Nephron progenitor cell (in vitro differentiated cells): ENCODE measurements at regions not wholly inside any gene's neighbourhood (a gene's known extent, or its start where the extent isn't known, plus 50 kb on each side); places are given as distances from the start of the nearest gene placed in this dataset.
"Not testable (repeated sequence)": the region's sequence is repeated elsewhere in the genome, so short reads cannot be mapped to it uniquely, and the experiment has no call there.

Experiments used
- DNase-seq: peaks from one replicate; pipeline ENCODE4 v3.0.0; 2021
- H3K27ac Mint-ChIP-seq: 2 replicates; pipeline ENCODE4 v1.8.0; 2021; ENCODE audit warnings: mild to moderate bottlenecking, moderate library complexity, mixed read lengths
- H3K27me3 Mint-ChIP-seq: 2 replicates; pipeline ENCODE4 v1.8.0; 2021; ENCODE audit warnings: mild to moderate bottlenecking, low read depth, mixed read lengths; ENCODE audit not compliant: poor library complexity
- H3K36me3 Mint-ChIP-seq: 2 replicates; pipeline ENCODE4 v1.8.0; 2021; ENCODE audit warnings: low read depth, mixed read lengths
- H3K4me1 Mint-ChIP-seq: 2 replicates; pipeline ENCODE4 v1.8.0; 2021; ENCODE audit warnings: mixed read lengths
- H3K4me3 Mint-ChIP-seq: 2 replicates; pipeline ENCODE4 v1.8.0; 2021; ENCODE audit warnings: mild to moderate bottlenecking, moderate library complexity, mixed read lengths
- H3K9me3 Mint-ChIP-seq: 2 replicates; pipeline ENCODE4 v1.8.0; 2021; ENCODE audit warnings: mild to moderate bottlenecking, moderate library complexity, mixed read lengths
- CTCF ChIP-seq: fragments of 200-600 bp; sonication (generic); IDR thresholded peaks from 2 replicates; pipeline ENCODE4 v1.5.0; 2021; ENCODE audit warnings: antibody characterized with exemption

GRCh38 chr2:83104202-83104601 lies 1354.9 kb downstream of the SUCLG1 start:
- Mint-ChIP-seq H3K36me3 (no peaks in the 10 kb centered on the region), H3K9me3 (peaks cover 2% of the 10 kb centered on the region), H3K4me1 (no peaks in the 10 kb centered on the region), H3K27me3 (no peaks in the 10 kb centered on the region), H3K4me3 (no peak overlapping the region), H3K27ac (no peak overlapping the region)
- DNase-seq, result no peak
- no peak for TF ChIP-seq CTCF

GRCh38 chr2:83103613-83104012 lies 1355.5 kb downstream of the SUCLG1 start:
- Mint-ChIP-seq H3K36me3 (no peaks in the 10 kb centered on the region), H3K27ac (no peak overlapping the region), H3K27me3 (no peaks in the 10 kb centered on the region), H3K9me3 (no peaks in the 10 kb centered on the region), H3K4me1 (no peaks in the 10 kb centered on the region), H3K4me3 (no peak overlapping the region)
- no peak for DNase-seq
- no peak for TF ChIP-seq CTCF

- not testable (repeated sequence) for H3K4me3 Mint-ChIP-seq, H3K4me1 Mint-ChIP-seq, DNase-seq, H3K9me3 Mint-ChIP-seq, H3K36me3 Mint-ChIP-seq, H3K27me3 Mint-ChIP-seq, H3K27ac Mint-ChIP-seq
These were observed 1370.0 kb downstream of the SUCLG1 start for GRCh38 chr2:83089051-83089450.

- no peak for DNase-seq
- H3K4me1 Mint-ChIP-seq, result no peaks in the 10 kb centered on the region
- no peak overlapping the region for H3K4me3 Mint-ChIP-seq
- H3K36me3 Mint-ChIP-seq, result no peaks in the 10 kb centered on the region
- no peak for TF ChIP-seq CTCF
- peaks cover 4% of the 10 kb centered on the region for H3K27me3 Mint-ChIP-seq
- H3K9me3 Mint-ChIP-seq, result peaks cover 4% of the 10 kb centered on the region
- no peak overlapping the region for H3K27ac Mint-ChIP-seq
These were observed 1373.2 kb downstream of the SUCLG1 start for GRCh38 chr2:83085869-83086268.

- no peaks in the 10 kb centered on the region for H3K4me1 Mint-ChIP-seq
- H3K36me3 Mint-ChIP-seq, result no peaks in the 10 kb centered on the region
- no peaks in the 10 kb centered on the region for H3K9me3 Mint-ChIP-seq
- H3K4me3 Mint-ChIP-seq, result no peak overlapping the region
- no peak for DNase-seq
- H3K27ac Mint-ChIP-seq, result no peak overlapping the region
- H3K27me3 Mint-ChIP-seq, result peaks cover 4% of the 10 kb centered on the region
- no peak for TF ChIP-seq CTCF
These were observed 1377.0 kb downstream of the SUCLG1 start for GRCh38 chr2:83081826-83082690.

- no peak for DNase-seq
- H3K9me3 Mint-ChIP-seq, result no peaks in the 10 kb centered on the region
- no peaks in the 10 kb centered on the region for H3K36me3 Mint-ChIP-seq
- peaks cover 4% of the 10 kb centered on the region for H3K27me3 Mint-ChIP-seq
- H3K4me1 Mint-ChIP-seq, result no peaks in the 10 kb centered on the region
- H3K27ac Mint-ChIP-seq, result no peak overlapping the region
- no peak for TF ChIP-seq CTCF
- no peak overlapping the region for H3K4me3 Mint-ChIP-seq
These were observed 1380.1 kb downstream of the SUCLG1 start for GRCh38 chr2:83079007-83079406.
